ENCODE measurements at regions not wholly inside any gene's neighbourhood (a gene's known extent, or its start where the extent isn't known, plus 50 kb on each side); places are given as distances from the start of the nearest gene placed in this dataset.
A peak's percentile ranks its signal among the peaks of the same experiment; 100 is the strongest.

DNA sequence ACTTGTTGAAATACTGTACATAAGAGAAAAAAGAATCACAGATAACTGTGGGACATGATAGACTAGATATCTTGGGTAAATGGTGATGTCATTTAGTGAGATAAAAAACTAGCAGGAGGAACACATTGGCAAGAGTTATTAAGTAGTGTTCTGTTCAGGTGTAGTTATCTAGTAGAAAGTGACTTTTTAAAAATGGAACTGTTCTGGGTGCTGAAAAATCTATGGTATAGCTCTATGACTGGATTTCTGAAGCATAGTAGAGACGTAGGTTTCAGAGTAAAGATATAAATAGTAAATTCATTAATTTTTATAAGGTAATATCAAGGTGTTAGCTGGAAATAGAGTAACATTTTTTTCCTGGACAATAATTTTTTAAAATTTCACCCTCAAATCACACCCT lies 225.1 kb upstream of the UGT8 start:
- TF ChIP-seq CTCF (IDR thresholded peaks at IDR 0.05; ENCODE audit: low read depth, low read length, missing control alignments) = no peak
- DNase-seq (ENCODE audit: low read depth) = no peak
- no peak overlapping the region for H3K4me3 ChIP-seq (ENCODE audit: low read depth, low read length)

DNA sequence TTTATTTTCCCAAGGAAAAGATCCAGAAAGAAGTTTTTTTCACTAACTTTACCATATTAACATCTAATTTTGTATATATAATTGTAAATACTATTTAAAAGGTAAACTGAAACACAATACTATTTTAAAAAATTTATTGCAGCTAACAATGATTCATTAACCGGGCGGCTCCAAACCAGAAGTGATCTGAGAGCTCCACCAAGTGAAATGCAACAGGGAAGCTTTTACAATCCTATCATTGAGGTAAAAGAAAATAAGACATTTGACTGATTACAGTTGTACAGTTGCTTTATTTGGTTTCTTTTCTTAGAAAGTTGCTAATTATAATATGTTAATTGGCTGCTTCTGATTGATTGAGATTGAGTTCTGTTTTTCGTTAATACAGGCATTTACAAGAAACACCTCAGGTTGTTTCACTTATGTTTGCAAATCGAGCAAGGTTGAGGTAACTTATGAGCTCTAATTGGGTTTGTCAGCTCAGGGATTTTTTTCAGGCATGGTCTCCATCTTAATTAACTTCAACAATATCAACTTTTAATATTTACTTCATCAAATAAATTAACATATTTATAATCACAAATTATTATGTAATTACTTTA lies 220.2 kb upstream of the UGT8 start:
- H3K4me3 ChIP-seq (ENCODE audit: low read depth, low read length) = no peak overlapping the region
- TF ChIP-seq CTCF (IDR thresholded peaks at IDR 0.05; ENCODE audit: low read depth, low read length, missing control alignments) = no peak
- DNase-seq (ENCODE audit: low read depth) = no peak

DNA sequence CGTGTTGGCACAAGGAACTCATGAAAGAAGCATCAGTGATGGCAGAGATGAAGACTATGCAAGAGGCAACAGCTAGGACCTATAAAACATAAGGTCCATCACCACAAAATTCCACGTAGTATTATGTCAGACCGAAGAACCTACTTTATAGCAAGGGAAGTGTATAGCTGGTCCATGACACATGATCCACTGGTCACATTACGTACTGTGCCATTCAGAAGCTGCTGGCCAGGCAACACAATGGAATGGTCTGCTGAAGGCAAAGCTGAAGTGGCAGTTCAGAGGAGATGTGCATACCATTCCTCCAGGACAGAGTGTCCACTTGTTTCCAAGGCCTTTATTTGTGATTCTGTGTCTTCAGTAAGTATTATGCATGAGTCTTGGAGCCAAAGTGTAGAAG lies 215.5 kb upstream of the UGT8 start:
- H3K4me3 ChIP-seq (ENCODE audit: low read depth, low read length) = no peak overlapping the region
- no peak for DNase-seq (ENCODE audit: low read depth)
- TF ChIP-seq CTCF (IDR thresholded peaks at IDR 0.05; ENCODE audit: low read depth, low read length, missing control alignments) = no peak

GRCh38 chr4:114383721-114384120 lies 214.9 kb upstream of the UGT8 start:
- TF ChIP-seq CTCF (IDR thresholded peaks at IDR 0.05; ENCODE audit: low read depth, low read length, missing control alignments) = no peak
- no peak for DNase-seq (ENCODE audit: low read depth)
- H3K4me3 ChIP-seq (ENCODE audit: low read depth, low read length) = no peak overlapping the region

DNA sequence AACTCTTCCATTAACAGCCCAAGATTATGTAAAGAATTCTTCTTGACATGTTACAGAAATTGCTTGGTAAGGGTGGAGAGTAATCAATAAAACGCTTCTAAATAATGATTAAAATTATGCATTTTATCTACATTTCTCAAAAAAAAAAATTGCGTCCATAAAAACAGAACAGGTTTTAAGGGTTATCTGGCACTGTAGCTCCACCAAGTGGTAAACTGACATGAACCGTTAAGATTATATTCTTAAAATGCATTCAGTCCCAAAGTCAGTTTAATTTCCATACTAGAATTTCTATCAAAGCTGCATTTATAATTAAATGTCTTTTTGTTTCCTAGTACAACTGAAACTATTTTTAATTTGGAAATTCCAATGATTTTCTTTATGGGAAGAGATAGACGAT lies 214.0 kb upstream of the UGT8 start:
- no peak overlapping the region for H3K4me3 ChIP-seq (ENCODE audit: low read depth, low read length)
- no peak for DNase-seq (ENCODE audit: low read depth)
- TF ChIP-seq CTCF (IDR thresholded peaks at IDR 0.05; ENCODE audit: low read depth, low read length, missing control alignments) = peak; percentile 31

DNA sequence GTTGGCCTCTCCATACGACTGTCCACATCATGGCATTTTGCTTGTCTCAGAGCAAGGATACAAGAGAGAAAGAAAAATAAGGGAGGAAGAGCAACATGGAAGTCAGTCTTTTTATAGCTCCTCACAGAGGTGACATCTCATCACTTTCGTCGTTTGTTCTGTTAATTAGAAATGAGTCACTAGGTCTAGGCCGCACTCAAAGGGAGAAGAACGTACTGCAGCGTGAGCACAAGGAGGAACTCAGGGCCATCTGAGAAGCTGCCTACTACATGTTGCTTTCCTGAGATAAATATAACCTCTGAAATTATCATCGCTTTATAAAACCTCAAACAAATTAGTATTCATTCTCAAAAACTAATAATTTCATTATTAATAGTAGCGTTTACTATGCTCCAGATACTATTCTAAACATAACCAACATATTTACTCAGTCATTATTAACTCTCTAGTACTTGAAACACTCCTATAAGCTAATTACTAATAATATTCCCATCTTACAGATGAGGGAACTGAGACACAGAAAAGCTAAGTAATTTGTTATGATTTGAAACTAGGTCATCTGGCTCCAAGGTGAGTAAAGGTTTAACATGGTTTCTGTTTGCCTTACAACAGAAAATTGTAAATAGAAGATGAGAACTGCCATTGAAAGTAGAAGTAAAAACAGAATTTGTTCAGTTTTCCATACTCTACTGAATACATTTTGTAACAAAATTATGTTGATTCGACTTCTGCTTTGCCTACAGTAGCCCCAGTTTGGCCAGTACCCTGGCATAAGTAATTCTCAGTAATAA lies 213.2 kb upstream of the UGT8 start:
- no peak for DNase-seq (ENCODE audit: low read depth)
- TF ChIP-seq CTCF (IDR thresholded peaks at IDR 0.05; ENCODE audit: low read depth, low read length, missing control alignments) = no peak
- no peak overlapping the region for H3K4me3 ChIP-seq (ENCODE audit: low read depth, low read length)
